AG09309 (cell line): ENCODE measurements at regions not wholly inside any gene's neighbourhood (a gene's known extent, or its start where the extent isn't known, plus 50 kb on each side); places are given as distances from the start of the nearest gene placed in this dataset.

Source experiments
- DNase-seq: peaks from one replicate; pipeline ENCODE4 v3.0.0-alpha.2; 2010; ENCODE audit warnings: low read depth
- H3K4me3 ChIP-seq: 2 replicates; pipeline ENCODE4 v1.5.1; 2011; ENCODE audit warnings: mild to moderate bottlenecking, low read depth, low read length, moderate library complexity; ENCODE audit not compliant: control insufficient read depth
- CTCF ChIP-seq: IDR thresholded peaks from 2 replicates; pipeline ENCODE4 v1.5.1; 2011; ENCODE audit warnings: mild to moderate bottlenecking, low read depth, low read length, inconsistent platforms; ENCODE audit not compliant: insufficient read depth, control insufficient read depth; ENCODE audit errors: missing control alignments

- DNase-seq, result no peak
- no peak for TF ChIP-seq CTCF
- no peak overlapping the region for H3K4me3 ChIP-seq
Observed at GRCh38 chr16:13441675-13442074, 478.3 kb upstream of the ERCC4 start.

GRCh38 chr16:13448346-13448745, 471.6 kb upstream of the ERCC4 start:
- no peak for DNase-seq
- TF ChIP-seq CTCF, result no peak
- no peak overlapping the region for H3K4me3 ChIP-seq

GRCh38 chr16:13453325-13453724, 466.6 kb upstream of the ERCC4 start:
- no peak for DNase-seq
- TF ChIP-seq CTCF, result no peak
- H3K4me3 ChIP-seq, result no peak overlapping the region

- peak; percentile 40 for TF ChIP-seq CTCF
- DNase-seq, result no peak
- H3K4me3 ChIP-seq, result no peak overlapping the region
Observed at GRCh38 chr16:13453938-13454553, 465.9 kb upstream of the ERCC4 start.

GRCh38 chr16:13463619-13464018, 456.3 kb upstream of the ERCC4 start:
- no peak overlapping the region for H3K4me3 ChIP-seq
- no peak for DNase-seq

GRCh38 chr16:13471036-13471435, 448.9 kb upstream of the ERCC4 start:
- TF ChIP-seq CTCF, result no peak
- no peak for DNase-seq
- H3K4me3 ChIP-seq, result no peak overlapping the region

More at GRCh38 chr16:13463619-13464018, 456.3 kb upstream of the ERCC4 start:
- no peak for TF ChIP-seq CTCF
